OCI-LY3 (cell line): ENCODE measurements at regions not wholly inside any gene's neighbourhood (a gene's known extent, or its start where the extent isn't known, plus 50 kb on each side); places are given as distances from the start of the nearest gene placed in this dataset.
A peak's percentile ranks its signal among the peaks of the same experiment; 100 is the strongest.

Experiments used
- H2AFZ ChIP-seq: fragments of 200-600, 300-600 bp; shearing (Covaris generic); 2 replicates; pipeline ENCODE4 v1.6.0; 2014; ENCODE audit warnings: antibody characterized with exemption, low read depth, low read length
- H3K27ac ChIP-seq: fragments of 200-600, 300-600 bp; sonication (generic); 2 replicates; pipeline ENCODE4 v1.5.1; 2014; ENCODE audit warnings: mild to moderate bottlenecking, low read length, moderate library complexity, mixed read lengths
- H3K27me3 ChIP-seq: fragments of 200-600, 300-600 bp; sonication (generic); 2 replicates; pipeline ENCODE4 v1.6.1; 2014; ENCODE audit warnings: low read depth, low read length, mixed read lengths
- H3K36me3 ChIP-seq: fragments of 200-600, 300-600 bp; sonication (generic); replicated peaks from 2 replicates; pipeline ENCODE3; 2014; ENCODE audit warnings: low read depth, low read length, mixed read lengths
- H3K4me1 ChIP-seq: fragments of 300-600, 200-600 bp; sonication (generic); 2 replicates; pipeline ENCODE4 v1.6.1; 2014; ENCODE audit warnings: low read length, mixed read lengths
- H3K4me2 ChIP-seq: fragments of 200-600, 300-600 bp; sonication (generic); 2 replicates; pipeline ENCODE4 v1.6.1; 2014; ENCODE audit warnings: low read length, mixed read lengths
- H3K4me3 ChIP-seq: fragments of 300-600, 200-600 bp; sonication (generic); 2 replicates; pipeline ENCODE4 v1.5.1; 2014; ENCODE audit warnings: antibody characterized with exemption, mild to moderate bottlenecking, low read length, moderate library complexity
- H3K79me2 ChIP-seq: fragments of 300-600, 200-600 bp; shearing (Covaris generic); 2 replicates; pipeline ENCODE4 v1.6.1; 2014; ENCODE audit warnings: mild to moderate bottlenecking, low read length, mixed read lengths
- H3K9ac ChIP-seq: fragments of 300-600, 200-600 bp; shearing (Covaris generic); 2 replicates; pipeline ENCODE4 v1.6.0; 2014; ENCODE audit warnings: mild to moderate bottlenecking, low read length, moderate library complexity
- H3K9me3 ChIP-seq: fragments of 200-600, 300-600 bp; shearing (Covaris generic); 2 replicates; pipeline ENCODE4 v1.6.1; 2014; ENCODE audit warnings: low read length, mixed read lengths; ENCODE audit not compliant: insufficient read depth
- H4K20me1 ChIP-seq: fragments of 200-600, 300-600 bp; sonication (generic); 2 replicates; pipeline ENCODE4 v1.6.1; 2016; ENCODE audit warnings: low read length, mixed read lengths; ENCODE audit not compliant: insufficient read depth
- CTCF ChIP-seq: fragments of 200-600, 300-600 bp; sonication (generic); IDR thresholded peaks from 2 replicates; pipeline ENCODE4 v1.5.1; 2014; ENCODE audit warnings: antibody characterized with exemption, low read length, low read depth
- EZH2phosphoT487 ChIP-seq: fragments of 200-600 bp; shearing (Covaris generic); IDR thresholded peaks from 2 replicates; pipeline ENCODE4 v1.6.1; 2018; ENCODE audit warnings: antibody characterized with exemption, mixed run types, low read depth

- peak overlapping the region; percentile 27; the same call in 1 of the 2 replicates for H3K9ac ChIP-seq
- no peaks in the 10 kb centered on the region for H4K20me1 ChIP-seq
- H3K4me1 ChIP-seq, result peaks cover 35% of the 10 kb centered on the region
- peak overlapping the region; percentile 37 for H3K4me2 ChIP-seq
- H3K27me3 ChIP-seq, result no peaks in the 10 kb centered on the region
- no peak for TF ChIP-seq CTCF
- TF ChIP-seq EZH2phosphoT487, result no peak
- no peaks in the 10 kb centered on the region for H3K79me2 ChIP-seq
- no peak overlapping the region for H2AFZ ChIP-seq
- 0 out of 2 replicates have a peak overlapping the region, but pooled peaks have one; percentile 18 for H3K4me3 ChIP-seq
- no peaks in the 10 kb centered on the region for H3K36me3 ChIP-seq
- H3K27ac ChIP-seq, result peak overlapping the region; percentile 63
- H3K9me3 ChIP-seq, result no peaks in the 10 kb centered on the region
Observed at GRCh38 chr2:19488009-19488691, 129.7 kb upstream of the OSR1 start.

- Histone ChIP-seq H3K4me2 (peak overlapping the region; percentile 17), H3K79me2 (no peaks in the 10 kb centered on the region), H3K27me3 (no peaks in the 10 kb centered on the region), H3K27ac (no peak overlapping the region), H2AFZ (no peak overlapping the region), H3K9ac (no peak overlapping the region), H3K4me1 (peaks cover 35% of the 10 kb centered on the region), H3K9me3 (no peaks in the 10 kb centered on the region), H4K20me1 (no peaks in the 10 kb centered on the region), H3K36me3 (no peaks in the 10 kb centered on the region), H3K4me3 (no peak overlapping the region)
- TF ChIP-seq CTCF, result no peak
- TF ChIP-seq EZH2phosphoT487, result no peak
Observed at GRCh38 chr2:19484736-19485135, 126.3 kb upstream of the OSR1 start.

GRCh38 chr2:19480673-19481072, 122.2 kb upstream of the OSR1 start:
- H2AFZ ChIP-seq, result no peak overlapping the region
- H3K36me3 ChIP-seq, result no peaks in the 10 kb centered on the region
- H3K4me1 ChIP-seq, result peaks cover 39% of the 10 kb centered on the region
- H3K4me3 ChIP-seq, result no peak overlapping the region
- H3K9ac ChIP-seq, result no peak overlapping the region
- no peaks in the 10 kb centered on the region for H4K20me1 ChIP-seq
- TF ChIP-seq EZH2phosphoT487, result no peak
- no peak for TF ChIP-seq CTCF
- no peaks in the 10 kb centered on the region for H3K27me3 ChIP-seq
- no peak overlapping the region for H3K4me2 ChIP-seq
- H3K79me2 ChIP-seq, result no peaks in the 10 kb centered on the region
- H3K9me3 ChIP-seq, result no peaks in the 10 kb centered on the region
- H3K27ac ChIP-seq, result no peak overlapping the region

- Histone ChIP-seq H3K27me3 (no peaks in the 10 kb centered on the region), H3K27ac (no peak overlapping the region), H3K4me1 (peaks cover 31% of the 10 kb centered on the region), H3K4me2 (no peak overlapping the region), H3K79me2 (no peaks in the 10 kb centered on the region), H3K36me3 (no peaks in the 10 kb centered on the region), H2AFZ (no peak overlapping the region), H3K4me3 (no peak overlapping the region), H4K20me1 (no peaks in the 10 kb centered on the region), H3K9me3 (no peaks in the 10 kb centered on the region), H3K9ac (no peak overlapping the region)
- TF ChIP-seq EZH2phosphoT487 (no peak), CTCF (no peak)
Observed at GRCh38 chr2:19479666-19480065, 121.2 kb upstream of the OSR1 start.
